ENCODE measurements at regions not wholly inside any gene's neighbourhood (a gene's known extent, or its start where the extent isn't known, plus 50 kb on each side); places are given as distances from the start of the nearest gene placed in this dataset.

DNA sequence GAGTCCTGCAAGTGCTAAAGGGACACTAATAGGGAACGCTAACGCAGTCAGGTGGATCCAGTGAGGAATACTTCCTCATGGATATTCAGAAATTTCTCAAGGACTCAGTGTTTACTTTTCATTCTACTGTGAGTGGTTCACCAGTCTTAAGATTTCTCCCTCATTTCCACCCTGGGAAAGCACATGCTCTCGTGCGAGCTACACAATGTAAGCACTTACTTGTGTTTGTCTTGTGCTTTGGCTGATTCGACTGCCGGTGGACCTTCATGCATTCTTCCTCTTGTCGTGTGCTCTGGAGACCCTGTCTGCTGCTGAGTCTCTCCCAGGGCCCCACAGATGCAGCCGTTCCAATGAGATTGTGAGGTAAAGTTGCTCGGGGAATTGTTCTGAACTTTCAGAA lies 180.1 kb downstream of the NUFIP1 start:
- TF ChIP-seq, protein P1, sequence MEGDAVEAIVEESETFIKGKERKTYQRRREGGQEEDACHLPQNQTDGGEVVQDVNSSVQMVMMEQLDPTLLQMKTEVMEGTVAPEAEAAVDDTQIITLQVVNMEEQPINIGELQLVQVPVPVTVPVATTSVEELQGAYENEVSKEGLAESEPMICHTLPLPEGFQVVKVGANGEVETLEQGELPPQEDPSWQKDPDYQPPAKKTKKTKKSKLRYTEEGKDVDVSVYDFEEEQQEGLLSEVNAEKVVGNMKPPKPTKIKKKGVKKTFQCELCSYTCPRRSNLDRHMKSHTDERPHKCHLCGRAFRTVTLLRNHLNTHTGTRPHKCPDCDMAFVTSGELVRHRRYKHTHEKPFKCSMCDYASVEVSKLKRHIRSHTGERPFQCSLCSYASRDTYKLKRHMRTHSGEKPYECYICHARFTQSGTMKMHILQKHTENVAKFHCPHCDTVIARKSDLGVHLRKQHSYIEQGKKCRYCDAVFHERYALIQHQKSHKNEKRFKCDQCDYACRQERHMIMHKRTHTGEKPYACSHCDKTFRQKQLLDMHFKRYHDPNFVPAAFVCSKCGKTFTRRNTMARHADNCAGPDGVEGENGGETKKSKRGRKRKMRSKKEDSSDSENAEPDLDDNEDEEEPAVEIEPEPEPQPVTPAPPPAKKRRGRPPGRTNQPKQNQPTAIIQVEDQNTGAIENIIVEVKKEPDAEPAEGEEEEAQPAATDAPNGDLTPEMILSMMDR (IDR thresholded peaks at IDR 0.05; ENCODE audit: unreplicated experiment in 3 of 3) = no peak
- Mint-ChIP-seq H3K27me3 (ENCODE audit: low read depth) (peaks cover 10% of the 10 kb centered on the region), H3K9me3 (no peaks in the 10 kb centered on the region), H3K4me1 (peaks cover 8% of the 10 kb centered on the region), H3K4me3 (no peak overlapping the region), H3K27ac (no peak overlapping the region), H3K36me3 (ENCODE audit: low read depth) (no peaks in the 10 kb centered on the region)

DNA sequence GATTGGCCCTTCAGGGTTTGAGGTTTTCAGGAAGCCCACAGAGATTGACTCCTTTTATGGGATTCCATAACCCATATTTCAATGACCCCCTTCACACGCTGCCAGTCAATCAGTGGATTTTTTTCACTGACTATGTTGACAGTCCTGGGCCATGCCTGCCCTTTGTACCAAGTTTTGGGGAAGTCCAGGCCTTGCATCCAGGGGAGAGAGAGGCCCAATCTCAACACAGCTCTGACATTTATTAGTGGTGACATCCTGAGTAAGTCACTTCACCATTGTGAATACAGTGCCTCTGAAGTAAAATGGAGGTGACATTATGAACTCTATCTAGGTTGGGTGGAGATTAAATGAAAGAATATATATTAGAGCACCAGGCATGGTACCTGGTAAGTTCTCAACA lies 181.1 kb downstream of the NUFIP1 start:
- peaks cover 11% of the 10 kb centered on the region for H3K27me3 Mint-ChIP-seq (ENCODE audit: low read depth)
- H3K9me3 Mint-ChIP-seq = no peaks in the 10 kb centered on the region
- TF ChIP-seq, protein P1 (IDR thresholded peaks at IDR 0.05; ENCODE audit: unreplicated experiment in 3 of 3) = no peak
- no peaks in the 10 kb centered on the region for H3K36me3 Mint-ChIP-seq (ENCODE audit: low read depth)
- peaks cover 8% of the 10 kb centered on the region for H3K4me1 Mint-ChIP-seq
- no peak overlapping the region for H3K27ac Mint-ChIP-seq
- H3K4me3 Mint-ChIP-seq = no peak overlapping the region

DNA sequence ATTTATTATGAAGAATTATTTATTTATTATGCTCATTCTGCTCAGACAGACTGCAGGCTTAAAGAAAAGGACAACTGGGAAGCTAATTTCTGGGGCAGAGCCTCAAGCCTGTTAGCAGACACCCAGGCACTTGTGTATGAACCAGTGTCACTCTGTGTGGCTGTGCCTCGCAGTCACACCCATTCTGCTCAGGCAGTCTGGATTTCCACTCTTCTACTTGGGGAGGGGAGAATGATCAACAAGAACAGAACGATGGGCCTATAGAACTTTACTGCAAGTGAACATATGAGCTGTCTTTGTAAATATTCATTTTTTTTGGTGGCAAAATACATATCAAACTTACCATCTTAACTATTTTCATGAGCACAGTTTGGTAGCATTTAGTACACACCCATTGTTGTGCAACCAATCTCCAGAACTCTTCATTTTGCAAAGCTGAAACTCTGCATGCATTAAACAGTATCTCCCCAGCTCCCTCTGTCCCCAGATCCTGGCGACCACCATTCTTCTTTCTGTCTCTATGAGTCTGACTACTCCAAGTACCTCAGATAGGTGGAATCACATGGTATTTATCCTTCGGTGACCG lies 181.7 kb downstream of the NUFIP1 start:
- Mint-ChIP-seq H3K4me1 (peaks cover 8% of the 10 kb centered on the region), H3K9me3 (no peaks in the 10 kb centered on the region), H3K27me3 (ENCODE audit: low read depth) (peaks cover 11% of the 10 kb centered on the region), H3K27ac (no peak overlapping the region), H3K36me3 (ENCODE audit: low read depth) (no peaks in the 10 kb centered on the region), H3K4me3 (no peak overlapping the region)
- TF ChIP-seq, protein P1 (IDR thresholded peaks at IDR 0.05; ENCODE audit: unreplicated experiment in 3 of 3) = no peak

DNA sequence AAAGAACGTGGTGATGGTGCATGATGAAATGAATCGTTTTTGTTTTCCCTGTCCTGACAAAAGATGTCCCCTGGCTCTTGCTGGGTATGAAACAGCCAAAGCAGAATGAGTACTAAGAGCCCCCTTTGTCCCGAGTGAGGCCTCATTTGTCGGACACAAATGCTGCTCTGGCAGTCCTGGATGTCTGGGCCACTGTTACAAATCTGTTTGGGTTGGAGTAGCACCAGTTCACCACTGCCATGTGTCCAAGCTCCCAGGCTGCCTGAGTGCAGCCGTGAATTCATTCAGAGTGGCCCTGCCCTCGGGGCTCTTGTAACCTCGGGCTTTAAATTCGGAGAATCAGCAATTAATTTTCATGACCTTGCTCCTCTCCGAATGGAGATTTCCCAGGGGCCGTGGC lies 182.4 kb downstream of the NUFIP1 start:
- no peak overlapping the region for H3K4me3 Mint-ChIP-seq
- no peaks in the 10 kb centered on the region for H3K9me3 Mint-ChIP-seq
- no peaks in the 10 kb centered on the region for H3K36me3 Mint-ChIP-seq (ENCODE audit: low read depth)
- TF ChIP-seq, protein P1 (IDR thresholded peaks at IDR 0.05; ENCODE audit: unreplicated experiment in 3 of 3) = no peak
- H3K27me3 Mint-ChIP-seq (ENCODE audit: low read depth) = peaks cover 11% of the 10 kb centered on the region
- H3K4me1 Mint-ChIP-seq = peaks cover 8% of the 10 kb centered on the region
- H3K27ac Mint-ChIP-seq = no peak overlapping the region

DNA sequence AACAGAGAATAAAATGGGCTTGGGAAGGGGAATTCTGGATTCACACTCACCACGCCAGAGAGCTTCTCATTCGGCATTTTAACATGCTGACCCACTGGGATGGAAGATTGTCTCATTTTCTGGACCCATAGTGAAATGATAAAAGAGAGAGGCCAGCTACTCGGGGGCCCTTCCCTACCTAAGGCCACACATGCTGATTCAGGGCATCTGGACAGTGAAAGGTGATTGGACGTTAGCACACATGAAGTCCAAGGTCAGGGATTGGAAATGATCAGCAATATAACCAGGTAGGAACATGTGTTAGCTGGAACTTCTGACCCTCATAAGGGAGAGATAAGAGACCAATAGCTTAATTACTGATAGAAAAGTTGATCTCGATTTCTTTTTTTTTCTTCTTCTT lies 183.7 kb downstream of the NUFIP1 start:
- Mint-ChIP-seq H3K27me3 (ENCODE audit: low read depth) (peaks cover 11% of the 10 kb centered on the region), H3K4me3 (no peak overlapping the region), H3K27ac (no peak overlapping the region), H3K9me3 (no peaks in the 10 kb centered on the region), H3K4me1 (peaks cover 7% of the 10 kb centered on the region), H3K36me3 (ENCODE audit: low read depth) (no peaks in the 10 kb centered on the region)
- TF ChIP-seq, protein P1 (IDR thresholded peaks at IDR 0.05; ENCODE audit: unreplicated experiment in 3 of 3) = no peak

DNA sequence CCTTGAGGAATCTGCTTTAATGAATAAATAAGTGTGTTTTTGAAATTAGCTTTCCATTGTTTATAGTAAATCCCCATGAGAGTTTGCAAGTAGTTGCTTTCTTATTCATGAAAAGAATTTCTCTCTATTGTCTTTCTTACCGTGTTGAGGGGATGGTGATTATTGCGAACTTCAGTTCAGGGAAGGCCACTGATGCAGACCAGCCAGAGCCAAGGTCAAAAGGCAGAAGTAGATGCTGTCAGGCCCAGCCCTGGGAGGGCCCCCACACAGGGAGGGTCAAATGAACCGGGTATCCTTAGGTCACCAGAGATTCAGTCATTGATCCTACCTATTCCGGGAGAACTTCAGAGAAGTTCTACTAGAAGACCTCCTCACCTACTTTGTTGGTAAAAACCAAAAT lies 185.9 kb downstream of the NUFIP1 start:
- peaks cover 5% of the 10 kb centered on the region for H3K9me3 Mint-ChIP-seq
- TF ChIP-seq, protein P1 (IDR thresholded peaks at IDR 0.05; ENCODE audit: unreplicated experiment in 3 of 3) = no peak
- H3K4me3 Mint-ChIP-seq = no peak overlapping the region
- H3K4me1 Mint-ChIP-seq = no peaks in the 10 kb centered on the region
- H3K36me3 Mint-ChIP-seq (ENCODE audit: low read depth) = no peaks in the 10 kb centered on the region
- H3K27me3 Mint-ChIP-seq (ENCODE audit: low read depth) = peaks cover 11% of the 10 kb centered on the region
- no peak overlapping the region for H3K27ac Mint-ChIP-seq
